Trophoblast cell (in vitro differentiated cells and primary cell): ENCODE measurements at regions not wholly inside any gene's neighbourhood (a gene's known extent, or its start where the extent isn't known, plus 50 kb on each side); places are given as distances from the start of the nearest gene placed in this dataset.

Source experiments
- DNase-seq, 2 donors: peaks; one replicate each; pipeline ENCODE4 v3.0.0-alpha.2; 2016
- H2AFZ ChIP-seq: 2 replicates; pipeline ENCODE4 v1.6.1; 2013; ENCODE audit warnings: low read length, moderate library complexity, mild to moderate bottlenecking; ENCODE audit not compliant: insufficient read depth, poor library complexity
- H2AK5ac ChIP-seq: 2 replicates; pipeline ENCODE4 v1.6.1; 2013; ENCODE audit warnings: mild to moderate bottlenecking, low read length
- H2BK120ac ChIP-seq: 2 replicates; pipeline ENCODE4 v1.6.1; 2013; ENCODE audit warnings: low read length, mild to moderate bottlenecking, moderate library complexity; ENCODE audit not compliant: insufficient read depth, poor library complexity
- H2BK12ac ChIP-seq: 2 replicates; pipeline ENCODE4 v1.6.1; 2013; ENCODE audit warnings: mild to moderate bottlenecking, low read length, moderate library complexity
- H2BK5ac ChIP-seq: 2 replicates; pipeline ENCODE4 v1.6.1; 2013; ENCODE audit warnings: low read length, low read depth, moderate library complexity, mild to moderate bottlenecking; ENCODE audit not compliant: poor library complexity
- H3K14ac ChIP-seq: 2 replicates; pipeline ENCODE4 v1.6.1; 2013; ENCODE audit warnings: mild to moderate bottlenecking, low read length
- H3K18ac ChIP-seq: 2 replicates; pipeline ENCODE4 v1.6.1; 2013; ENCODE audit warnings: mild to moderate bottlenecking, low read length
- H3K23ac ChIP-seq: 2 replicates; pipeline ENCODE4 v1.6.1; 2013; ENCODE audit warnings: low read length
- H3K27ac ChIP-seq: 2 replicates; pipeline ENCODE4 v1.5.1; 2013; ENCODE audit warnings: low read depth, mild to moderate bottlenecking, inconsistent platforms, low read length, moderate library complexity
- H3K27me3 ChIP-seq: 2 replicates; pipeline ENCODE4 v1.6.1; 2013; ENCODE audit warnings: inconsistent platforms, mild to moderate bottlenecking, low read length, moderate library complexity; ENCODE audit not compliant: insufficient read depth
- H3K36me3 ChIP-seq, 2 experiments: 1 replicate in 1 of 2; 2 replicates in 1 of 2; pipeline ENCODE4 v1.6.1; 2013; ENCODE audit warnings: low read length in 2 of 2, mild to moderate bottlenecking in 2 of 2, moderate library complexity in 1 of 2; ENCODE audit not compliant: insufficient read depth in 2 of 2, control insufficient read depth in 1 of 2
- H3K4ac ChIP-seq: 2 replicates; pipeline ENCODE4 v1.6.1; 2013; ENCODE audit warnings: low read depth, mild to moderate bottlenecking, low read length, moderate library complexity
- H3K4me1 ChIP-seq, 2 experiments: 1 replicate in 1 of 2; 2 replicates in 1 of 2; pipeline ENCODE4 v1.6.1; 2013; ENCODE audit warnings: low read length in 2 of 2, mild to moderate bottlenecking in 2 of 2, moderate library complexity in 1 of 2; ENCODE audit not compliant: insufficient read depth in 2 of 2, control insufficient read depth in 1 of 2
- H3K4me2 ChIP-seq: 2 replicates; pipeline ENCODE4 v1.6.1; 2013; ENCODE audit warnings: inconsistent platforms, mild to moderate bottlenecking, low read length, moderate library complexity
- H3K4me3 ChIP-seq: 2 replicates; pipeline ENCODE4 v1.5.1; 2013; ENCODE audit warnings: mild to moderate bottlenecking, low read depth, low read length, inconsistent platforms
- H3K79me1 ChIP-seq: one replicate; pipeline ENCODE4 v1.6.1; 2013; ENCODE audit warnings: low read length
- H3K79me2 ChIP-seq: 2 replicates; pipeline ENCODE4 v1.6.1; 2013; ENCODE audit warnings: low read length, mild to moderate bottlenecking; ENCODE audit not compliant: control insufficient read depth, insufficient read depth, poor library complexity
- H3K9ac ChIP-seq: 2 replicates; pipeline ENCODE4 v1.6.1; 2013; ENCODE audit warnings: mild to moderate bottlenecking, low read length
- H3K9me3 ChIP-seq: 2 replicates; pipeline ENCODE4 v1.6.1; 2013; ENCODE audit warnings: low read depth, mild to moderate bottlenecking, control low read depth, inconsistent platforms, low read length; ENCODE audit not compliant: insufficient read depth
- H4K12ac ChIP-seq: 2 replicates; pipeline ENCODE4 v1.6.1; 2013; ENCODE audit warnings: low read depth, mild to moderate bottlenecking, low read length, moderate library complexity
- H4K8ac ChIP-seq: 2 replicates; pipeline ENCODE4 v1.6.1; 2013; ENCODE audit warnings: low read depth, mild to moderate bottlenecking, low read length, moderate library complexity
- H4K91ac ChIP-seq: one replicate; pipeline ENCODE4 v1.6.1; 2013; ENCODE audit warnings: low read depth, mild to moderate bottlenecking, low read length, moderate library complexity
- WGBS: extraction: QIAGEN DNeasy Blood & Tissue Kit; methylation state at CpG from one replicate; pipeline ENCODE4 v1.1.7; 2013; ENCODE audit warnings: missing lambda C conversion rate; ENCODE audit not compliant: insufficient read length, insufficient coverage; ENCODE audit errors: extremely low coverage; 5-methylcytosine and 5-hydroxymethylcytosine counted together

- Histone ChIP-seq H3K4ac (no peak overlapping the region), H3K79me2 (no peaks in the 10 kb centered on the region), H4K8ac (no peak overlapping the region), H2BK5ac (no peak overlapping the region), H3K27ac (no peak overlapping the region), H3K18ac (no peak overlapping the region), H3K36me3 (no peaks in the 10 kb centered on the region), H2BK120ac (no peak overlapping the region), H3K9ac (no peak overlapping the region), H4K12ac (no peak overlapping the region), H3K4me1 (no peaks in the 10 kb centered on the region), H3K9me3 (no peaks in the 10 kb centered on the region), H3K4me3 (no peak overlapping the region), H3K14ac (no peak overlapping the region), H2AFZ (no peak overlapping the region), H3K27me3 (no peaks in the 10 kb centered on the region), H3K23ac (no peak overlapping the region), H2AK5ac (no peak overlapping the region), H3K4me2 (no peak overlapping the region), H4K91ac (no peak overlapping the region), H2BK12ac (no peak overlapping the region), H3K79me1 (no peaks in the 10 kb centered on the region)
- WGBS, result no CpG with 5 or more reads among the region's 2 CpGs
- peak; percentile 32 to 54 for DNase-seq
Observed at GRCh38 chr13:37383046-37383445, 215.5 kb downstream of the POSTN start.

GRCh38 chr13:37382146-37382545, 216.4 kb downstream of the POSTN start:
- Histone ChIP-seq H3K4me3 (no peak overlapping the region), H2AK5ac (no peak overlapping the region), H3K18ac (no peak overlapping the region), H3K9ac (no peak overlapping the region), H3K27ac (no peak overlapping the region), H3K27me3 (no peaks in the 10 kb centered on the region), H3K4me1 (no peaks in the 10 kb centered on the region), H3K79me2 (no peaks in the 10 kb centered on the region), H2BK120ac (no peak overlapping the region), H3K36me3 (no peaks in the 10 kb centered on the region), H2AFZ (no peak overlapping the region), H3K9me3 (no peaks in the 10 kb centered on the region), H3K4ac (no peak overlapping the region), H3K4me2 (no peak overlapping the region), H4K12ac (no peak overlapping the region), H4K91ac (no peak overlapping the region), H3K23ac (no peak overlapping the region), H3K79me1 (no peaks in the 10 kb centered on the region), H3K14ac (no peak overlapping the region), H2BK12ac (no peak overlapping the region), H2BK5ac (no peak overlapping the region), H4K8ac (no peak overlapping the region)
- no CpG with 5 or more reads among the region's 2 CpGs for WGBS
- no peak for DNase-seq

GRCh38 chr13:37381502-37381901, 217.1 kb downstream of the POSTN start:
- DNase-seq, result no peak
- Histone ChIP-seq H3K14ac (no peak overlapping the region), H2AFZ (no peak overlapping the region), H3K9ac (no peak overlapping the region), H2AK5ac (no peak overlapping the region), H2BK120ac (no peak overlapping the region), H3K79me1 (no peaks in the 10 kb centered on the region), H2BK5ac (no peak overlapping the region), H3K27me3 (no peaks in the 10 kb centered on the region), H4K8ac (no peak overlapping the region), H3K9me3 (no peaks in the 10 kb centered on the region), H3K79me2 (no peaks in the 10 kb centered on the region), H3K4me3 (no peak overlapping the region), H3K23ac (no peak overlapping the region), H4K12ac (no peak overlapping the region), H3K4ac (no peak overlapping the region), H3K27ac (no peak overlapping the region), H2BK12ac (no peak overlapping the region), H3K36me3 (no peaks in the 10 kb centered on the region), H3K4me1 (no peaks in the 10 kb centered on the region), H3K4me2 (no peak overlapping the region), H4K91ac (no peak overlapping the region), H3K18ac (no peak overlapping the region)
- WGBS, result no CpG with 5 or more reads among the region's 1 CpG

GRCh38 chr13:37379841-37380240, 218.7 kb downstream of the POSTN start:
- Histone ChIP-seq H3K23ac (no peak overlapping the region), H3K27me3 (no peaks in the 10 kb centered on the region), H3K18ac (no peak overlapping the region), H3K27ac (no peak overlapping the region), H3K9ac (no peak overlapping the region), H3K4me3 (no peak overlapping the region), H3K4me2 (no peak overlapping the region), H2AFZ (no peak overlapping the region), H4K12ac (no peak overlapping the region), H3K14ac (no peak overlapping the region), H4K8ac (no peak overlapping the region), H3K79me1 (no peaks in the 10 kb centered on the region), H2BK120ac (no peak overlapping the region), H3K36me3 (no peaks in the 10 kb centered on the region), H4K91ac (no peak overlapping the region), H3K79me2 (no peaks in the 10 kb centered on the region), H2BK12ac (no peak overlapping the region), H3K4me1 (no peaks in the 10 kb centered on the region), H2BK5ac (no peak overlapping the region), H3K9me3 (no peaks in the 10 kb centered on the region), H2AK5ac (no peak overlapping the region), H3K4ac (no peak overlapping the region)
- no CpG with 5 or more reads among the region's 4 CpGs for WGBS
- DNase-seq, result peak in 1 of 2 donors; percentile 18
